ENCODE measurements at regions not wholly inside any gene's neighbourhood (a gene's known extent, or its start where the extent isn't known, plus 50 kb on each side); places are given as distances from the start of the nearest gene placed in this dataset.

- no peak for TF ChIP-seq ZNF592 (IDR thresholded peaks at IDR 0.05)
- no peak for TF ChIP-seq NFYA (IDR thresholded peaks at IDR 0.05; ENCODE audit: borderline replicate concordance, low read depth, low read length)
- no peak for TF ChIP-seq SMAD1 (IDR thresholded peaks at IDR 0.05; ENCODE audit: low read depth, partially characterized antibody)
- TF ChIP-seq FOXM1 (IDR thresholded peaks at IDR 0.05; ENCODE audit: low read depth, low read length): no peak
- no peak for TF ChIP-seq ZNF217 (IDR thresholded peaks at IDR 0.05)
- no peak for TF ChIP-seq POLR2A (IDR thresholded peaks at IDR 0.05; ENCODE audit: low read depth, low read length)
- no peak for TF ChIP-seq NRF1 (conservative IDR thresholded peaks at IDR 0.05; ENCODE audit: low read depth, low read length)
- no peak for TF ChIP-seq CHD1 (IDR thresholded peaks at IDR 0.05; ENCODE audit: low read depth, low read length)
- TF ChIP-seq JUNB (IDR thresholded peaks at IDR 0.05): no peak
- no peak for TF ChIP-seq TAF1 (IDR thresholded peaks at IDR 0.05; ENCODE audit: borderline replicate concordance, low read depth, low read length)
- no peak for TF ChIP-seq WRNIP1 (IDR thresholded peaks at IDR 0.05; ENCODE audit: borderline replicate concordance, low read depth, low read length)
Observed at GRCh38 chr13:62684359-62684758, 1268.7 kb upstream of the PCDH20 start (continued).

- BruUV-seq (replicated peaks): no TSS peak
- H3K27ac ChIP-seq (ENCODE audit: control insufficient read depth, insufficient read depth): no peak overlapping the region
- H3K9me3 ChIP-seq (replicated peaks; ENCODE audit: control insufficient read depth, insufficient read depth, low read length): no peaks in the 10 kb centered on the region
- no peaks in the 10 kb centered on the region for H3K36me3 ChIP-seq (ENCODE audit: control insufficient read depth in 2 of 2, insufficient read depth in 2 of 2, low read length in 1 of 2)
- no peak overlapping the region for H3K4me2 ChIP-seq (ENCODE audit: control insufficient read depth, insufficient read depth)
- no peaks in the 10 kb centered on the region for H3K79me2 ChIP-seq (ENCODE audit: control insufficient read depth, insufficient read depth, low read length)
- ATAC-seq (no peak), FAIRE-seq (no peak), DNase-seq (ENCODE audit: low read depth, low spot score) (no peak)
- CTCF ChIA-PET: no interaction called here
- H3K27me3 ChIP-seq (replicated peaks in 1 of 2; ENCODE audit: control insufficient read depth in 2 of 2, insufficient read depth in 2 of 2, low read length in 1 of 2): no peaks in the 10 kb centered on the region; a peak in 1 of 4 replicates
- in situ Hi-C loops (cut with MboI) (no loop called here), intact Hi-C loops (cut with micrococcal nuclease; ENCODE audit: unreplicated experiment) (no loop called here)
- H3K4me3 ChIP-seq: no peak overlapping the region
- no peaks in the 10 kb centered on the region for H3K4me1 ChIP-seq (ENCODE audit: control insufficient read depth, insufficient read depth, low read length)
- no peaks in the 10 kb centered on the region for H4K20me1 ChIP-seq (ENCODE audit: control insufficient read depth, insufficient read depth)
- POLR2A ChIA-PET: no interaction called here
- no peak overlapping the region for H3K9ac ChIP-seq (ENCODE audit: control insufficient read depth, insufficient read depth, low read length)
- SMC1A ChIA-PET (ENCODE audit: uncharacterized antibody, unreplicated experiment): no interaction called here
- WGBS (ENCODE audit: insufficient coverage, insufficient replicate concordance, low lambda C conversion rate, missing lambda C conversion rate): 12% methylated on average over 4 of the region's 4 CpGs
- RAD21 ChIA-PET (ENCODE audit: unreplicated experiment): no interaction called here
- no peak overlapping the region for H2AFZ ChIP-seq (ENCODE audit: control insufficient read depth, low read depth, low read length)
- TF ChIP-seq ELK1 (IDR thresholded peaks at IDR 0.05; ENCODE audit: low read depth, low read length) (no peak), RBBP5 (conservative IDR thresholded peaks at IDR 0.05) (no peak), PAX8 (IDR thresholded peaks at IDR 0.05) (no peak), SIX5 (IDR thresholded peaks at IDR 0.05; ENCODE audit: low read depth, low read length, severe bottlenecking) (no peak), KAT2A (conservative IDR thresholded peaks at IDR 0.05; ENCODE audit: control insufficient read depth, low read depth, low read length) (no peak), SKIL (IDR thresholded peaks at IDR 0.05; ENCODE audit: low read depth, poor library complexity, severe bottlenecking) (no peak), IRF5 (IDR thresholded peaks at IDR 0.05; ENCODE audit: borderline replicate concordance) (no peak)
Observed at GRCh38 chr13:62682788-62683187, 1267.1 kb upstream of the PCDH20 start.
